A673 (cell line): ENCODE measurements at regions not wholly inside any gene's neighbourhood (a gene's known extent, or its start where the extent isn't known, plus 50 kb on each side); places are given as distances from the start of the nearest gene placed in this dataset.

Source experiments
- EZH2 ChIP-seq: fragments of 200-600 bp; sonication (generic); IDR thresholded peaks from 2 replicates; pipeline ENCODE4 v1.6.1; 2017; ENCODE audit warnings: borderline replicate concordance, low read depth, mild to moderate bottlenecking, mixed read lengths, antibody characterized with exemption, low read length; ENCODE audit not compliant: poor library complexity, severe bottlenecking
- TF ChIP-seq, protein P1 (sequence below): fragments of 300-800, 200-600 bp; sonication (generic); conservative IDR thresholded peaks from 2 replicates; pipeline ENCODE4 v1.5.1; 2017; ENCODE audit warnings: low read depth, mild to moderate bottlenecking, antibody characterized with exemption, low read length, moderate library complexity, mixed read lengths

DNA sequence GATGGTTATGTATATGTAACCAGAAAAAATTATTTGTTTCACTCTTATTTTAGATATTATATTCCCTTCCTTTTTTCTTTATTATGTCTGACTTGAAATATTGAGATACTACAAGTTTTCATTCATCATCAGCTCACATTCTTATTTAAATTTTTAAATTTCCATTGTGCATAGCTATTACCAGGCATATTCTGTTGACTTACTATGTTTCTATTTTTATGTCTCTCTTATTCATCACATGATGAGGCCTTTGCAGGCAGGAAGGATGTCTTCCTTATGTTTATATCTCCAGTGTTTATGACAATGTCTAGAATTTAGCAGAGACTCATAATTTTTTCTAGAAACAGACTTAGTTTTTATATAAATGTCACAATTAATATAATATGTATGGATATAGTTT, 221.9 kb upstream of the KCTD3 start:
- TF ChIP-seq, protein P1, sequence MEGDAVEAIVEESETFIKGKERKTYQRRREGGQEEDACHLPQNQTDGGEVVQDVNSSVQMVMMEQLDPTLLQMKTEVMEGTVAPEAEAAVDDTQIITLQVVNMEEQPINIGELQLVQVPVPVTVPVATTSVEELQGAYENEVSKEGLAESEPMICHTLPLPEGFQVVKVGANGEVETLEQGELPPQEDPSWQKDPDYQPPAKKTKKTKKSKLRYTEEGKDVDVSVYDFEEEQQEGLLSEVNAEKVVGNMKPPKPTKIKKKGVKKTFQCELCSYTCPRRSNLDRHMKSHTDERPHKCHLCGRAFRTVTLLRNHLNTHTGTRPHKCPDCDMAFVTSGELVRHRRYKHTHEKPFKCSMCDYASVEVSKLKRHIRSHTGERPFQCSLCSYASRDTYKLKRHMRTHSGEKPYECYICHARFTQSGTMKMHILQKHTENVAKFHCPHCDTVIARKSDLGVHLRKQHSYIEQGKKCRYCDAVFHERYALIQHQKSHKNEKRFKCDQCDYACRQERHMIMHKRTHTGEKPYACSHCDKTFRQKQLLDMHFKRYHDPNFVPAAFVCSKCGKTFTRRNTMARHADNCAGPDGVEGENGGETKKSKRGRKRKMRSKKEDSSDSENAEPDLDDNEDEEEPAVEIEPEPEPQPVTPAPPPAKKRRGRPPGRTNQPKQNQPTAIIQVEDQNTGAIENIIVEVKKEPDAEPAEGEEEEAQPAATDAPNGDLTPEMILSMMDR, result no peak
- no peak for TF ChIP-seq EZH2
